Osteocyte (in vitro differentiated cells): ENCODE measurements at regions not wholly inside any gene's neighbourhood (a gene's known extent, or its start where the extent isn't known, plus 50 kb on each side); places are given as distances from the start of the nearest gene placed in this dataset.

Source experiments
- DNase-seq: peaks from one replicate; pipeline ENCODE4 v3.0.0; 2021; ENCODE audit warnings: mixed read lengths; ENCODE audit not compliant: unreplicated experiment; ENCODE audit errors: extremely low spot score
- H3K27ac Mint-ChIP-seq: one replicate; pipeline ENCODE4 v1.8.0; 2021; ENCODE audit warnings: mild to moderate bottlenecking, mixed read lengths; ENCODE audit not compliant: unreplicated experiment
- H3K27me3 Mint-ChIP-seq: one replicate; pipeline ENCODE4 v1.8.0; 2021; ENCODE audit warnings: mixed read lengths; ENCODE audit not compliant: unreplicated experiment
- H3K36me3 Mint-ChIP-seq: one replicate; pipeline ENCODE4 v1.8.0; 2021; ENCODE audit warnings: mixed read lengths; ENCODE audit not compliant: unreplicated experiment
- H3K4me1 Mint-ChIP-seq: one replicate; pipeline ENCODE4 v1.8.0; 2021; ENCODE audit warnings: mixed read lengths; ENCODE audit not compliant: unreplicated experiment
- H3K4me3 Mint-ChIP-seq: one replicate; pipeline ENCODE4 v1.8.0; 2021; ENCODE audit warnings: mild to moderate bottlenecking, moderate library complexity, mixed read lengths; ENCODE audit not compliant: unreplicated experiment
- H3K9me3 Mint-ChIP-seq: one replicate; pipeline ENCODE4 v1.8.0; 2021; ENCODE audit warnings: mixed read lengths; ENCODE audit not compliant: unreplicated experiment
- CTCF ChIP-seq: fragments of 200-600 bp; sonication (generic); IDR thresholded peaks from 2 replicates; pipeline ENCODE4 v1.5.0; 2021; ENCODE audit warnings: antibody characterized with exemption, mild to moderate bottlenecking, moderate library complexity

- Mint-ChIP-seq H3K9me3 (peaks cover 23% of the 10 kb centered on the region), H3K4me3 (no peak overlapping the region), H3K4me1 (no peaks in the 10 kb centered on the region), H3K36me3 (no peaks in the 10 kb centered on the region), H3K27ac (no peak overlapping the region), H3K27me3 (no peaks in the 10 kb centered on the region)
- TF ChIP-seq CTCF = no peak
- DNase-seq = no peak
Observed at GRCh38 chr1:2919841-2920240, 101.4 kb upstream of the ACTRT2 start.

GRCh38 chr1:2920421-2921015 lies 100.7 kb upstream of the ACTRT2 start:
- DNase-seq = no peak
- H3K4me1 Mint-ChIP-seq = no peaks in the 10 kb centered on the region
- peaks cover 21% of the 10 kb centered on the region for H3K9me3 Mint-ChIP-seq
- no peaks in the 10 kb centered on the region for H3K36me3 Mint-ChIP-seq
- H3K4me3 Mint-ChIP-seq = no peak overlapping the region
- H3K27ac Mint-ChIP-seq = no peak overlapping the region
- no peaks in the 10 kb centered on the region for H3K27me3 Mint-ChIP-seq
- TF ChIP-seq CTCF = no peak

GRCh38 chr1:2921970-2922686 lies 99.1 kb upstream of the ACTRT2 start:
- H3K4me1 Mint-ChIP-seq = no peaks in the 10 kb centered on the region
- H3K27me3 Mint-ChIP-seq = no peaks in the 10 kb centered on the region
- TF ChIP-seq CTCF = no peak
- no peak overlapping the region for H3K4me3 Mint-ChIP-seq
- H3K27ac Mint-ChIP-seq = no peak overlapping the region
- H3K9me3 Mint-ChIP-seq = peaks cover 15% of the 10 kb centered on the region
- H3K36me3 Mint-ChIP-seq = no peaks in the 10 kb centered on the region
- DNase-seq = no peak

GRCh38 chr1:2923351-2923750 lies 97.9 kb upstream of the ACTRT2 start:
- DNase-seq = no peak
- Mint-ChIP-seq H3K27me3 (no peaks in the 10 kb centered on the region), H3K36me3 (no peaks in the 10 kb centered on the region), H3K4me1 (no peaks in the 10 kb centered on the region), H3K27ac (no peak overlapping the region), H3K9me3 (peaks cover 14% of the 10 kb centered on the region), H3K4me3 (no peak overlapping the region)
- TF ChIP-seq CTCF = no peak

- Mint-ChIP-seq H3K27me3 (no peaks in the 10 kb centered on the region), H3K9me3 (peaks cover 15% of the 10 kb centered on the region), H3K36me3 (no peaks in the 10 kb centered on the region), H3K27ac (no peak overlapping the region), H3K4me3 (no peak overlapping the region), H3K4me1 (no peaks in the 10 kb centered on the region)
- DNase-seq = no peak
- no peak for TF ChIP-seq CTCF
Observed at GRCh38 chr1:2925291-2925690, 96.0 kb upstream of the ACTRT2 start.
